ENCODE measurements at regions not wholly inside any gene's neighbourhood (a gene's known extent, or its start where the extent isn't known, plus 50 kb on each side); places are given as distances from the start of the nearest gene placed in this dataset.

DNA sequence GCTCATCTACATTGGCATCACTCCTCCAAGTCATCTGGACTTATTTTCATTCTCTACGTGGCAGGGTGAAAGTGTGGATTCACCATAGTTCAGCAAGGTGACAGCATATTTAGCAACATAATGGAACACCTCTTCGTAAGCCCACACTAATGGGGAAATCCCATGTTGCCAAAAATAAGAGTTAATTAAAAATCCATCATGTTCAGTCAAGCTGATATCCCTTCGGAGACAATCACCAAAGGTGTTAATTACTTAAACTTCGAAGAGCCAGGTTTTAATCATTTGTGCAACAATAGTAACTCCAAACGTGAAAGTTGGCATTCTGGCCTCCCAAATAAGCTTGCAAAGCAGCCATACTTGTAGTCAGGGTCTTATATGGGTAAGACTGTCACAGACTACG is 242.9 kb downstream of the NSG2 start:
- Histone ChIP-seq H3K36me3 (no peaks in the 10 kb centered on the region), H3K9me3 (no peaks in the 10 kb centered on the region), H3K4me3 (no peak overlapping the region), H3K27me3 (no peaks in the 10 kb centered on the region), H3K27ac (no peak overlapping the region), H3K4me1 (ENCODE audit: insufficient read depth) (no peaks in the 10 kb centered on the region)
- WGBS, 3 donors: 72 to 79% (median 73%) methylated on average over 6 of the region's 6 CpGs
- intact Hi-C loops (cut with DNase I): no loop called here
- TF ChIP-seq, protein P1, sequence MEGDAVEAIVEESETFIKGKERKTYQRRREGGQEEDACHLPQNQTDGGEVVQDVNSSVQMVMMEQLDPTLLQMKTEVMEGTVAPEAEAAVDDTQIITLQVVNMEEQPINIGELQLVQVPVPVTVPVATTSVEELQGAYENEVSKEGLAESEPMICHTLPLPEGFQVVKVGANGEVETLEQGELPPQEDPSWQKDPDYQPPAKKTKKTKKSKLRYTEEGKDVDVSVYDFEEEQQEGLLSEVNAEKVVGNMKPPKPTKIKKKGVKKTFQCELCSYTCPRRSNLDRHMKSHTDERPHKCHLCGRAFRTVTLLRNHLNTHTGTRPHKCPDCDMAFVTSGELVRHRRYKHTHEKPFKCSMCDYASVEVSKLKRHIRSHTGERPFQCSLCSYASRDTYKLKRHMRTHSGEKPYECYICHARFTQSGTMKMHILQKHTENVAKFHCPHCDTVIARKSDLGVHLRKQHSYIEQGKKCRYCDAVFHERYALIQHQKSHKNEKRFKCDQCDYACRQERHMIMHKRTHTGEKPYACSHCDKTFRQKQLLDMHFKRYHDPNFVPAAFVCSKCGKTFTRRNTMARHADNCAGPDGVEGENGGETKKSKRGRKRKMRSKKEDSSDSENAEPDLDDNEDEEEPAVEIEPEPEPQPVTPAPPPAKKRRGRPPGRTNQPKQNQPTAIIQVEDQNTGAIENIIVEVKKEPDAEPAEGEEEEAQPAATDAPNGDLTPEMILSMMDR (IDR thresholded peaks at IDR 0.05): no peak
- TF ChIP-seq POLR2A (IDR thresholded peaks at IDR 0.05) (no peak), EP300 (IDR thresholded peaks at IDR 0.05) (no peak)
- DNase-seq: no peak

DNA sequence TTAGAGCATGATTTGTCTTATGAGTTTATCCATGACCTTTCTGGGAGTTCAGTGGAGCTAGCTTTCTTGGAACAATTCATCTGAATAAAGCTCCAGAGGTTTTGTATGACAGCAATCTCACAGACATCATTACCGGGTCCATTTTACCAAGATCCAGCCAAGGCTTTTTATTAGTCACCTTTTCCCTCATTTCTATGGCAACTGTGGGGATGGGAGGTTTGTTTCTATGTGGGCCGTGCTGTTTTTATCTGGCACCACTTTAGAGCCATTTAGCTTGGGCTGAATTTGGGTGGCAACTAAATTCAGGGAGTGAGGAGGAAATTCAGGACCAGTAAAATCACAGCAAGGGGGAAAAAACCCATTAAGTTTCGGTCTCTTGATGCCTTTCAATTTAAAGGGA is 245.7 kb downstream of the NSG2 start:
- no peak overlapping the region for H3K4me3 ChIP-seq
- TF ChIP-seq POLR2A (IDR thresholded peaks at IDR 0.05) (no peak), EP300 (IDR thresholded peaks at IDR 0.05) (no peak)
- TF ChIP-seq, protein P1 (IDR thresholded peaks at IDR 0.05): no peak
- WGBS, 3 donors: 31 to 45% (median 32%) methylated on average over 3 of the region's 3 CpGs
- no peak for DNase-seq
- H3K36me3 ChIP-seq: no peaks in the 10 kb centered on the region
- H3K27me3 ChIP-seq: no peaks in the 10 kb centered on the region
- no peaks in the 10 kb centered on the region for H3K4me1 ChIP-seq (ENCODE audit: insufficient read depth)
- H3K9me3 ChIP-seq: no peaks in the 10 kb centered on the region
- H3K27ac ChIP-seq: no peak overlapping the region
- intact Hi-C loops (cut with DNase I): no loop called here

DNA sequence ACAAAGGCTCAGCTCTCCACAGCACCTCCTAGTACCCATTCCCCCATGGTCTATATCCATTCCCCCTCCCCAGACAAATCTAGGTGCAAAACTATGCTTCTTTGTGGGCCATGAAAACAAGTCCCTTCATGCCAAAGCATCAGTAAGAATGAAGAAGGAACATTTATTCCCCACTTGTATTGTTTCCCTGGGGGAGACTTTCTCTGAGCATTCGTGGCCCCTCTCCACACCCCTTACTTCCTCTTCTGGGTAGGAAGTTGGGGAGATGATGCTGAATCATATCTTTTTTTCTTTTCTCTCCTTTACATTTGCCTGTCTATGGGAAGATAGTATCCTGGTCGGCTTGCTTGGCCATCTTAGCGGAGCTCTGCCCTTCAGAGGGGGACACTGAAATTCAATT is 246.8 kb downstream of the NSG2 start:
- no peaks in the 10 kb centered on the region for H3K36me3 ChIP-seq
- H3K27ac ChIP-seq: no peak overlapping the region
- H3K4me3 ChIP-seq: no peak overlapping the region
- no peaks in the 10 kb centered on the region for H3K4me1 ChIP-seq (ENCODE audit: insufficient read depth)
- DNase-seq: no peak
- H3K27me3 ChIP-seq: no peaks in the 10 kb centered on the region
- intact Hi-C loops (cut with DNase I): no loop called here
- 90 to 94% (median 92%) methylated on average over 3 of the region's 3 CpGs for WGBS, 3 donors
- H3K9me3 ChIP-seq: no peaks in the 10 kb centered on the region
- TF ChIP-seq POLR2A (IDR thresholded peaks at IDR 0.05) (no peak), EP300 (IDR thresholded peaks at IDR 0.05) (no peak)
- TF ChIP-seq, protein P1 (IDR thresholded peaks at IDR 0.05): no peak

DNA sequence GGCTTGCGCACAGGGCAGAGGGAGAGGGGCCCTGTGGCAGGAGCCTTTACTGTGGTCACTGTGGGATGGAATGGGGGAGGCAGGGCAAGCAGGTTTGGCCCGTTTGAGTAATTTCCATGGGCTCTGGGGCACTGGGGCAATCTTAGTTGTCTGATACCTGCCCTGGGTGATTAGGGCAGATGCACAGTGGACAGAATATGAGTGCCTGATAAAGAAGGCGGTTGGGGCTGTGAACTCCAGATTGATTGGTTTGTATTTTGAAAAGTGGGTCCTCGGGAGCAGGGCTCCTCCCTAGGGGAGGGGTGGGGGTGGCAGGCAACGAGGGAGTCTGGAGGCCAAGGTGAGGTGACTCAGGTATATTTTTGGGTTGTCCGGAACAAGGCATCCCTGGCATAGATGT is 247.5 kb downstream of the NSG2 start:
- H3K4me1 ChIP-seq (ENCODE audit: insufficient read depth): no peaks in the 10 kb centered on the region
- H3K4me3 ChIP-seq: no peak overlapping the region
- no peak overlapping the region for H3K27ac ChIP-seq
- WGBS, 3 donors: 48 to 62% (median 48%) methylated on average over 6 of the region's 6 CpGs
- H3K9me3 ChIP-seq: no peaks in the 10 kb centered on the region
- DNase-seq: no peak
- H3K36me3 ChIP-seq: no peaks in the 10 kb centered on the region
- no peaks in the 10 kb centered on the region for H3K27me3 ChIP-seq
- TF ChIP-seq EP300 (IDR thresholded peaks at IDR 0.05): no peak
- TF ChIP-seq, protein P1 (IDR thresholded peaks at IDR 0.05): no peak
- no peak for TF ChIP-seq POLR2A (IDR thresholded peaks at IDR 0.05)
- intact Hi-C loops (cut with DNase I): no loop called here

DNA sequence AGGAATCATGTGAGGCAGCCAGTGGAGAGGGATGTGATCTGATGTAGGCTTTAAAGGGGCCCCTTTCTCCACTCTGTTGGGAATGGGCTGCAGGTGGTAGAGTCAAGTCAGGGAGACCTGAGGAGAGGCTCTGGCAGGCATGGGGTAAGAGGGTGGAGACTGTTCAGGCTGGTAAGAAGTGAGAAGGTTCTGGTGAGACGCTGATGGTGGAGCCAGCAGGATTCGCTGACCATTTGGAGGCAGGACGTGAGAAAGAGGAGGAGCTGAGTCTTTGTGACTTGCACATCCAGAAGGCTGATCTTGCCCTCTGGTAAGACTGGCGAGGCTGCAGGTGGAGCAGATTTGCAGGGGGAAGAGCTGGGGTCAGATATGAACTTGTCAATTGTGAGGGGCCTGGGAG is 248.0 kb downstream of the NSG2 start:
- Histone ChIP-seq H3K27ac (no peak overlapping the region), H3K9me3 (no peaks in the 10 kb centered on the region), H3K4me3 (no peak overlapping the region), H3K27me3 (no peaks in the 10 kb centered on the region), H3K4me1 (ENCODE audit: insufficient read depth) (no peaks in the 10 kb centered on the region), H3K36me3 (no peaks in the 10 kb centered on the region)
- WGBS, 3 donors: 61 to 77% (median 63%) methylated on average over 4 of the region's 4 CpGs
- DNase-seq: no peak
- TF ChIP-seq, protein P1 (IDR thresholded peaks at IDR 0.05): no peak
- TF ChIP-seq EP300 (IDR thresholded peaks at IDR 0.05) (no peak), POLR2A (IDR thresholded peaks at IDR 0.05) (no peak)
- intact Hi-C loops (cut with DNase I): no loop called here
